Adrenal gland (tissue), 5 donors: ENCODE measurements at regions not wholly inside any gene's neighbourhood (a gene's known extent, or its start where the extent isn't known, plus 50 kb on each side); places are given as distances from the start of the nearest gene placed in this dataset.

ENCODE experiments used
- POLR2A ChIP-seq, 2 donors: fragments of 450-650 bp; IDR thresholded peaks; one replicate each; pipeline ENCODE4 v1.6.1; 2017; ENCODE audit warnings: antibody characterized with exemption in 2 of 2, mild to moderate bottlenecking in 2 of 2, moderate library complexity in 1 of 2
- TF ChIP-seq, protein P1 (sequence below), 6 experiments: fragments of 450-650 bp in 4 of 6; fragments of 200-600 bp in 2 of 6; sonication (generic) in 1 of 6; IDR thresholded peaks; 1 replicate in 5 of 6; 2 replicates in 1 of 6; pipeline versions ENCODE4 v1.5.1 to v1.8.0; 2016 to 2021; ENCODE audit warnings: antibody characterized with exemption in 6 of 6, mild to moderate bottlenecking in 2 of 6, moderate library complexity in 1 of 6
- donor health status: DM: no; HTN: no; CAD: no.

DNA sequence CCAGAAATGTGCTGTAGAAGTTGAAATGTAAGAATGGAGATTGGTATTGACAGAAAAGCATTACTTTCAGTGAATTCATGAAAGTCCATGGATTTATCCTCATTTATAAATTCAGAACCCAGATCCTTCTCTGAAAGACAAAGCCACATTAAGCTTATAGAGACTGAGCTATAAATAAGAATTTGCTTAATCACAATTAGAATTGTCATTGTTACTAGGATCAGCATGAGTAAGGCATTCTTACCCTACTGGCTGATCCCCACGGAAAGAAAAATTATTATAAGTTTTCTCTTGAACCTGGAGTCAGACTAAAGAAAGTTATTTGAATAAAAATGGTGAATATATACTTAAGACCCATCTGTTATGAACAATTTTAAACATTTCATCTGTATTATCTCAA lies 199.2 kb upstream of the DTNA start:
- TF ChIP-seq, protein P1, sequence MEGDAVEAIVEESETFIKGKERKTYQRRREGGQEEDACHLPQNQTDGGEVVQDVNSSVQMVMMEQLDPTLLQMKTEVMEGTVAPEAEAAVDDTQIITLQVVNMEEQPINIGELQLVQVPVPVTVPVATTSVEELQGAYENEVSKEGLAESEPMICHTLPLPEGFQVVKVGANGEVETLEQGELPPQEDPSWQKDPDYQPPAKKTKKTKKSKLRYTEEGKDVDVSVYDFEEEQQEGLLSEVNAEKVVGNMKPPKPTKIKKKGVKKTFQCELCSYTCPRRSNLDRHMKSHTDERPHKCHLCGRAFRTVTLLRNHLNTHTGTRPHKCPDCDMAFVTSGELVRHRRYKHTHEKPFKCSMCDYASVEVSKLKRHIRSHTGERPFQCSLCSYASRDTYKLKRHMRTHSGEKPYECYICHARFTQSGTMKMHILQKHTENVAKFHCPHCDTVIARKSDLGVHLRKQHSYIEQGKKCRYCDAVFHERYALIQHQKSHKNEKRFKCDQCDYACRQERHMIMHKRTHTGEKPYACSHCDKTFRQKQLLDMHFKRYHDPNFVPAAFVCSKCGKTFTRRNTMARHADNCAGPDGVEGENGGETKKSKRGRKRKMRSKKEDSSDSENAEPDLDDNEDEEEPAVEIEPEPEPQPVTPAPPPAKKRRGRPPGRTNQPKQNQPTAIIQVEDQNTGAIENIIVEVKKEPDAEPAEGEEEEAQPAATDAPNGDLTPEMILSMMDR (IDR thresholded peaks at IDR 0.05), result no peak
- TF ChIP-seq POLR2A (IDR thresholded peaks at IDR 0.05), result no peak
